ENCODE measurements at regions not wholly inside any gene's neighbourhood (a gene's known extent, or its start where the extent isn't known, plus 50 kb on each side); places are given as distances from the start of the nearest gene placed in this dataset.
A peak's percentile ranks its signal among the peaks of the same experiment; 100 is the strongest.
"Not testable (repeated sequence)": the region's sequence is repeated elsewhere in the genome, so short reads cannot be mapped to it uniquely, and the experiment has no call there.

DNA sequence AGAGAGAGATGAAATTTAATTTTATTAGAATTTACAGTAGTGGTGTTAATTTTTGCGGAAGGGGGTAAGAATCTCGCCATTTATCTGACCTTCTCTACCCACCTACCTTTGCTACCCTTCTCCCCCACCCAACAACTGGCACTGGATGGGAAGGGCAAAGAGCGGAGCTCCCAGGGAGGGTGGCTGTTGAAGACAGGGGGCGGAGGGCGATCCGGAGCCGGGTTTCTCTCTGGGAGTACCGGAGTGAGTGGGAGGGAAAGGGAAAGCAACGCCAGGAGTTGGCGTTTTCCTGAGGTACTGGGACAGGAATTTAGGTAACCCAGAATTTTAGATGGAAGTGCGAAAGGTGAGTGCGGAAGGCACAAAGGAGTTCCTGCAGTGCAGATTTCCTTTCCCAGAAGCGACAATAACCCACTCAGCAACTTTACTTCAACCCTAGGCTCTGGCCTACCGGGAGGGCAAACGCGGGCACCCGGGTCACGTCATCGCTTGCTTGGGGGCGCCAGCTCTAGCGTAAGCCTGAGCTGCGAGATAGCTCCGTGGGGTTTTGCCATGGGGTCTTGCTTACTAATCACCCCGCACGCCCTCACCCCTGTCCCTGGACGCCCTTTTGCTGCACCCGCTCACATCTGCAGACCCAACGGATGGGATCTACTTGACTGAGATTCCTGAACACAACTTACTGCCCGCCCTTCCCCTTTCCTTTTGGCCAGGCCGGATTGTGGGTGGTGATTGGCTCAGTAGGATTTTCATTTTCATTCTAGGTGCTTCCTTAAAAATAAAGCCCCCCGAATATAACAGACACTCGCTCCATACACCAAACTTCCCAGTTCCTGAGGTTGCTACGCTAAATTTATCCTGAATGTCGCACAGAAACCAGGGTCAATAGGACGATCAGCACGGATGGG lies 413.0 kb upstream of the ESRRG start:
- FAIRE-seq = no peak

- FAIRE-seq = no peak
These were observed 412.3 kb upstream of the ESRRG start for GRCh38 chr1:217135569-217135915.

DNA sequence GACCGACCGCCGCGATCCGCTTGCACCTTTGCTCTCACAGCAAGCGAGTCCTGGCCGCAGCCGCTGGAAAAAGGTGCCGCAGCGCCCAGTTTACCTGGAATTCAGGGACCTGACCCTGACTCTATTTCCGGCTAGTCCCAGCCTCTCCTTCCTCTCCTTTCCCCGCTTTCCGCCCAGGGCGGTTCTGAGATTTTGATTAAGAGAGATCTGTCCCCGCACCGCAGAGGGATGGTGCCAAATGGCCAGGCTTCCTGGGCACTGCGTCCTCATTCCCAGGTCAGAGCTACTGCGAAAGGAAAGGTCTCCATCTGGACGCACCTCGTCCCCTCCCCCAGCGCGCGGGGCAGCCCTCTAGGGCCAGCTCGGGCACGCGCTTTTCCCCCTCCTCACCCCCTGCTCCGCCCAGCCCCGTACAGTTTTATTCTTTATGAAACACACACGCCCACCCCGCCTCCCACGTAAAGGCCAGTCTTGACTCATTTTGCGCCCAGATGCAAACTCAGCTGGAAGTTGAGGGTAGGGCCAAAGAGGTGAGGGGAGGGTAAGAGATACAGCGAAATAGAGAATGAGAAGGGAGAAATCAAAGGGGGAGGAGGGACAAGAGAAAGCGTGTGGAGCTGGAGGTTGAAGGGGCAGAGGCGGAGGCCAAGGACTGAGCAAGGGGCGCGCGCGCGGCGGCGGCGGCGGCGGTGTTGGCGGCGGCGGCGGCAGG lies 411.8 kb upstream of the ESRRG start:
- no peak for FAIRE-seq

GRCh38 chr1:217133958-217134856 lies 411.0 kb upstream of the ESRRG start:
- FAIRE-seq = no peak

- FAIRE-seq = no peak
These were observed 409.9 kb upstream of the ESRRG start for GRCh38 chr1:217133092-217133491.

GRCh38 chr1:217123340-217123739 lies 400.1 kb upstream of the ESRRG start:
- FAIRE-seq = not testable (repeated sequence)

DNA sequence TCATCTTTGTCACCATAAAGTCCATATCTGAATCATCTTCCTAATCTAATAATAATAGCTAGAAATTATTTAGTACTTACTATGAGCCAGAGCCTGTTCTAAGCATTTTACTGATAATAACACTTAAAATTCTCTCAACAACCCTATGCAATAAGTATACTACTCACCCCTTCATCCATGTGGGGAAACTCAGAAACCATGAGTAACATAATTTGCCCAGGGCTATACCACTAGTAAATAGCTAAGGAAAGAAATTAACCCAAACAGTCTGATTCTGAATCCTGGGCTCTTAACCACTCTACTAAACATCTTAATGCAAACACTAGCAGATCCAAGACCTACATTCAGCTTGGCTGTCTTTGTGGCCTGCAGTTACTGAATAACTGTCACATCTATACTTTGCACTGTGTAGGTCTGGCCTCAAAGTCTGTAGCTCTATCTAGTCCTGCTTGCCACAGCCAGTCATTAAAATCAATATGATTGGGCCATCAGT lies 394.8 kb upstream of the ESRRG start:
- FAIRE-seq = no peak

- FAIRE-seq = no peak
These were observed 392.5 kb upstream of the ESRRG start for GRCh38 chr1:217115404-217116380.

- no peak for FAIRE-seq
These were observed 386.7 kb upstream of the ESRRG start for GRCh38 chr1:217109928-217110327.

DNA sequence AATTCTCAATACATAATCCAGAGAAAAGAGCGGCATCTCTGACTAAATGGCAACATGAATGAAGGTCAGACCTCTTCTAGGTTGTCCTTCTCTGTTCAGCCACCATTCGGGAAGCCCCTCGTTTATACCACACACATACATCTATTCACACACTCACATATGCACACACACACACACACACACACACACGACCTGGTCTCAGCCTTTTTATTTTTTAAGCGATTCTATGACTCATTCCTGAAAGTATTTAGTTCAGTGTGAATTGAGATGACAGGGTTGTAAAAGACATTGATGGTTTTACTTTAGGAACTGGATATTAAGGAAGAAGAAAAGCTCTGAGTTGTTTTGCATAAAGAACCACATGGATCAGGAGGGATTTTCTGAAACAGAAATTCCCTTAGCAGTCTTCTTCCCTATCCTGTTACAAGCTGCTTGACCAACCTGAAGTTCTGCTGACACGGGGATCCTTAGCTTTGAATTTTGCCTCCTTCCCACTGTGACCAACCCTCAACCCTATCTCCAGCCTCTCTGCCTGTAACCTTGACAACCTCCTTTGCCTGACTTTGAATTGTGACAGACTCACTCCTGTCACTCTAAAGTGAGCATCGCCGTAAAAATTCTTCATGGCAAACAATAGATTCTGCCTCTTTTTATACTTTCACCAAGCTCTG lies 383.1 kb upstream of the ESRRG start:
- FAIRE-seq = no peak

DNA sequence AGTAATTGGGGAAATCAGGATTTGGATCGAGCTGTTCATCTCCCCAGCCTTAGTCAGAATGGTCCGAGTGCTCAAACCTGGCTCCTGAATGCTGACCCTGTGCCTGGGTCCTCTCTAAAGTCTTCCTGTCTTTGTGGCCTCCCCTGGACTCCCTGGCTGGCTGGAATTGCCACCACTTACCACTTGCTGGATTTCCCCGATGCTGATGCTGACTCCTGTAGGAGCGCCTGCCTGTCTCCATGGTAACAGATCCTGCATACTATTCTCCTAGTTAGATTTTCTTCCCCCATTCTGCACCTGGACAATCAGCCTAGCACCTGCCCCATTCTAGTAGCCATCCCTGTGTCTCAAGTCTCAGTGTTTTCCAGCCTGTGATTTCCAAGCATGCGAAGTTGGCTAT lies 382.2 kb upstream of the ESRRG start:
- FAIRE-seq = no peak

DNA sequence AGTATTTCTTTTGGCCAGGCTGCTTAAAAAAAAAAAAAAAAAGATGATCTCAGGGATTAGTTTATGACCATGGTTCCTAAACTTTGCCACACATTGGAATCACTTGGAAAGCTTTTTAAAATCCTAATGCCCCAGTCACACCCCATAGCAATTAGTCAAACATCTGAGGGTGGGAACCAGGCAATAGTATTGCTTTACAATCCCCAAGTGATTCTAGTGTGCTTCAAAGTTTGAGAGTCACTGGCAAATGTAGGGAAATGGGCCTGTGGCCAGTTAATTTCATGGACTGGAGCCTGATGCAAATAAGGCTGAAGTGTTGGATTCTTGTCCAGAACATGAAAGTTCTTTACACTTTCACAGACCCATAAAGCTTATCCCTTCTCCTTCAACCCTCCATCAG lies 374.6 kb upstream of the ESRRG start:
- no peak for FAIRE-seq

- no peak for FAIRE-seq
These were observed 373.0 kb upstream of the ESRRG start for GRCh38 chr1:217096200-217096599.

- no peak for FAIRE-seq
These were observed 371.9 kb upstream of the ESRRG start for GRCh38 chr1:217095050-217095622.

GRCh38 chr1:217091561-217091960 lies 368.3 kb upstream of the ESRRG start:
- no peak for FAIRE-seq

DNA sequence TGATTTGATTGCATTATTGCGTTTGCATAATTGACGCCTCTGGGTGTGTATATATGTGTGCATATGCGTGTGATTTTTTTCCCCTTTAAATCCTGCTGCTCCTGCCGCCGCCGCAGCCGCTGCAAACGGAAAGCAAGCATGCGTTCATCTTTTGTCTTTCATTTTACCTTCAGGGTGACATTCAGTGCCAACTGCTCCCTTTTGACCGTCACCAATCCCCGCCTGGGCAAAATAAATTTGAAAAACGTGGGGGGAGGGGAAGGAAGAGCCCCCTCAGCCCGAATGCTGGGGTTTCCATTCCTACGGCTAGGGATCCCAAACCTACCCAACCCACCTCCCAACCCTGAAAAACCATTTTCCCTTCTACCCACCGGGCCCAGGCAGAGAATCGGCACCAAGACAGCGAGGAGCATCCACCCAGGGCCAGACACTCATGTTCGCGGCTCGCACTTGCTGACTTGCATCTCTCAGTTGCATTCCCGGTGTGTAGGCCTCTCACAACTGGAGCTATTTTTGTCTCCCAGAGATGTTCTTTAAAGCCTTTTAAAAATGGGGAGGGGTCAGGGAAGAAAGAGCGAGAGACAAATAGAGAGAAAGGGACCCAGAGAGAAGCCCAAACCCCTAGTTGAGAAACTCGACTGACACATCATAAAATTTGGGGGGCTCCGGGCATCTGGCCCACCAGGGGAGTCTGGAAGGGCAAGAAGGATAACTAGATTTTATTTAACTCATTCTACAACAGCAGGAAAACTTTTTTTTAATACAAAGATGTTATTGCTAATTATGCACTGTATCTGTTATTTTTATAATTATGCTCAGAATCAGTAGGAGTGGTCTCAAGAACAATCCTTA lies 367.1 kb upstream of the ESRRG start:
- no peak for FAIRE-seq

DNA sequence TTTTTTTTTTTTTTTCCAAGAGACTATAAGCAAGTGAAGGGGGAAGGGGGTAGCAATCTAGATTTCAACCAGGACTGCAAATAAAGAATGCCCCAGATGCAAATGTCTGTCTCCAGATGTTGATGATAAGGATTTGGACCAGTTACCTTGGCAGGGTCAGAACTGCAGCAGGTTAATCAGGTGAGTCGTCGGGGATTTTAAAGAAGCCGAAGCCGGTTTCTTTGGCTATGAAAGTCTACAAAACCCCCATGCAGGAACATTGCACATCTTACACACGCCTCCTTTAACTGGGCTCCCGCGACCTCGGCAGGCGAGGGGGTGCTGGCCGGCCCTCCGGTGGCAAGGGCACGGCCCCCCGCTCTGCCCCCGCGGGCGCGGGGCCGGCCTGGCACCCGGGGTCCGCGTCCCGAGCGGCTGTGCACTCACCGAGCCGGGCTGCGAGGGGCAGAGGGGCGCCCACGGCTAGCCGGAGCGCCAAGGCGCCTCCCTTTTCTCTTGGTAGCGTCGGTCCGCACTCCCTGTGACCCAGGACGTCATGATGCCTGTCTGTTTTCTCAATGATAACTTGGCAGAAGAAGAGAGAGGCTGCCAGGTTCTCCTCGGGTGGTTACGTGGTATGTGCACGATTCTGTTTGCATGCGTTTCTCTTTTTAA lies 366.3 kb upstream of the ESRRG start:
- peak; percentile 38 for FAIRE-seq

- FAIRE-seq = no peak
These were observed 365.5 kb upstream of the ESRRG start for GRCh38 chr1:217088521-217089284.

DNA sequence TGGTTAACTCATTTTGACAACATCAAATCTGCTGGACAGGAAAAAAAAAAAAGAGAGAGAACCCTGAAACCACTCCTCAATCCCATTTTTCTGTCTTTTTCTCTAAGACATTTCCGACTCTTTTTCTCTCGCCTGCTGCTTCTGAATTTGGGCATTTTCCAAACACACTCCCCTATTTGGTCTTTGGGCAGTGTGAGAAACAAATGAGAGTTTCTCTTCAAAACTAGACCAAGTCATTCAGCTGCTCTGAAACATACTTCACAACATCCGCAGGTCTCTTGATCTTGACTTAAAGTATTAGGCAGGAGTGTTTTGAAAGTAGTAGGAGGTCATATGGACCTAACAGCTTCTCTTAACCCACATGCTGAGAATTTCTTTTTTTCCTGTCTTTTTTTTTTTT lies 364.8 kb upstream of the ESRRG start:
- no peak for FAIRE-seq

Measured in islet of Langerhans (tissue), 1 donor.